ENCODE measurements at regions not wholly inside any gene's neighbourhood (a gene's known extent, or its start where the extent isn't known, plus 50 kb on each side); places are given as distances from the start of the nearest gene placed in this dataset.

DNA sequence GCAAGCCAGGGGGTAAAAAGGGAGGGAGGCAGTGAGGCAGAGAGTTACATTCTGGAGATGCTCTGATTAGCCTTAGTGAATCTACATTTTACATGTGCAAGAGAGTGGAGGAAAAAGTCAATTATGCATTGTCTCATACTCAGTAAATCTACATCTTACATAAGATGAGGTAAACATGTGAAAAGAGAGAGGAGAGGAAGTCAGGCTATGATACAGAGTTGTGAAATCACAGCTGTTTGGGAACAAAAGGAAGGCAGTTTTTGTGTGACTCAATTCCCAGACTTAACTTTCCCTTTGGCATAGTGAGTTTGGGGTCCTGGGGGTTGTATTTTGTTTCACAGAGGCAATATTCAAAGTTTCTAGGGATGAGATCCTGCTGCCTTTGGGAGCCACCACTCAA lies 67.8 kb downstream of the GP2 start:
- DNase-seq = peak; percentile 2 to 24 (median 22)

DNA sequence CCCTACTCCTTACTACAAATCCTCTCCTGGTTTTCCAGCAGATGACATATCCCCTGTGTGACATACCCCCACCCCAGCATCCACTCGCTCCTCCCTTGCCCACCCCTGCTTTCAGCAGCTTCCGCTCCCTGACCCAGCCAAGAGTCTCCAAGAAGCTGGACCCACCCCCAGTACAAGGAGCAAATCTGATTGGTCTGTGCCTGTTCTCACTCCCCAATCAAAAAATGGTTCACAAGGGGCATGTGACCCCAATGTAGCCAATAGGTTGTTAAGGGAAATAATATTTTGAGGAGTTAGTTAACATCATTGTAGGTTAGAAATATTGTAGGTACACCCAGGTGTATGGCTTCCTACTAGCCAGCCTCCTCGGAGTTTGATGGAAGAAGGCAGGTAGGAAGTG lies 70.1 kb downstream of the GP2 start:
- DNase-seq = no peak

DNA sequence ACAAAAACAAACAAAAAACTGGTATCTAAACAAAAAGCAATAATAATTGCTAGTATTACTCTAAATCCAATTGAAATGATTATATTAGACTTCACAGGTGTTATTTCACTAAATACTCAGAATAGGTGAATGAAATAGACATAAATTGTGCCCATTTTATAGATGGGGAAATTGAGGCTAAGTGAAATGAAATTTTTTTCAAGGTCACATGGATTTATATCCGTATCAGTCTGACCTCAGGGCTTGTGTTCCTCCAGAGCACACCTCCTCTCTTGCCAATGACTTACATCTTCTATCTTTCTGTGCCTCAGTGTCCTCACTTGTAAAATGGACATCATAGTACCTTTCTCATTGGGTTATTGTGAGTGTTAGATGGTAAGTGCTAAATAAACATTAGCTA lies 72.3 kb downstream of the GP2 start:
- DNase-seq = no peak

DNA sequence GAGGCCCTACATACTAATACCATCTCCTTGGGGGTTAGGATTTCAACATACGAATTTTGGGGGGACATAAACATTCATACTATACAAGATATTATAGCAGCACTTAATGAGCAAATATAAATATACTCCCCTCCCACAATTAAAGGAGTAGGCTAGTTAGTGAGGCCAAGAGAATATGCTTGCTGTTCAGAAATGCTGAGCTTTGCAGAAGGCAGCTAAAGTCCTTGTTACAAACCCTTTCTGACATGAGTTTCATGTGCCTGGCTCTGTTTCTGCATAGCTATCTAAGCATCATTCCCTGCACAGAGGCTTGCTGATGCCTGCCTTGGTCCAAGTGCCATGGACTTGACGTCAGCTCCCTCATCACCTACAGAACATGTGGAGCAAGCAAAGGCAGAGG lies 73.5 kb downstream of the GP2 start:
- no peak for DNase-seq

DNA sequence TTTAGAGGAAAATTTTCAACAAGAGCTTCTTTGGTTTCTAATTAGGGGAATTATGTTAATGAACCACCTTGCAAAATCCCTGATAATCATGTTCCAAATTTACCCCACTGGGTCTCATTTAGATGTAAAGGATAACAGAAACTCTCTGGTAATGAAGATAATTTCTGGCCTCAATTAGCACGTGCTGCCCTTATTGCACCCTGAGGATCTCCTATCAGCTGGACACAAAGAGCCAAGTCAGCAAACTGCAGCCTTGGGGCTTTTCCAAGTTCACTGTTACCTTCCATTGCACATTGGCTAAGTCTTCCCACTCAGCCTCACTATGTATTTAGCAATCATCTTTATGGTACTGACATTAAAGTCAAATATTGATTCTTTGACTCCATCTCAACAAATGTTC lies 78.1 kb downstream of the GP2 start:
- no peak for DNase-seq

DNA sequence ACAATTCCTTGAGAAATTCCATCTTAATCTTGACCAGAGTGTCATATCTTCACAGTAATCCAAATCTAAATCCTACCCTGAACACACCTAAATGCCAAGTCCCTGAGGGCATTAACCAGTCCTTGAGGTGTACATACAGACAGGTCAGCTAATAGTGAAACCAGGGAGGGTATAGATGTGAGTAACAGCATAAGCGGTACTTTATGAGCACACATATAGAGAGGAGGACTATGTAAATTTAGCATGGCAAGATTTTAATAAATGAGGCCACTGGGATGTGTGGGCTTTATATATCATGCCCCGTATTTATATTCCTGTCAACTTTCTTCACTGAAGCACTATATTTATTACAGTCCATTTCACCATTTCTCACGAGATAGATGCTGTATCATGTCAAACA lies 80.2 kb downstream of the GP2 start:
- DNase-seq = no peak

DNA sequence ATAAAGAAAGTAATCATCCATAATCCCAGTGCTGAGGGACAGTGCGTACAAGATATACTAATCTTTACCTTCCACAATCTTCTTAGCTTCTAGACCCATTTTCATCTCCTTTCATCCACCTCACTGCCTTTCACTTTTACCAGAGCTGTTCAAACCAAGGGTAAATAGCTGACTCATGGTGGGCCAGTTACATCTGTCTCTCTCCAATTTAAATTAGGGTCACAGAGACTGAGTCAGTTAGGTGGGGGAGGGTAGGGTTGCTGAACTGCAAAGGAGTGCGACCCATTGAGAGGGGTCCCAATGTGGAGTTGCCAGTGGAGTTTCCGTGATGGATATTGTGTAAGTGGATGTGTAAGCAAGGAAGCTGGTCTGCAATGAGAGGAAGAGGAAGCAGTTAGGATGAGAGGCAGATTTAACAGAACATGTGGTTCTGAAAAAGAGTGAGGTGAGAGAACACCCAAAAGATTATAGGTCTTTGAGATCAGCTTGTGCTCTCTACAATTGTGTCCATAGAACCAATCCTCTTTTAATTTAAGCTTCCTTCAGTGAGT lies 83.5 kb downstream of the GP2 start:
- DNase-seq = peak in 1 of 3 donors; percentile 5

DNA sequence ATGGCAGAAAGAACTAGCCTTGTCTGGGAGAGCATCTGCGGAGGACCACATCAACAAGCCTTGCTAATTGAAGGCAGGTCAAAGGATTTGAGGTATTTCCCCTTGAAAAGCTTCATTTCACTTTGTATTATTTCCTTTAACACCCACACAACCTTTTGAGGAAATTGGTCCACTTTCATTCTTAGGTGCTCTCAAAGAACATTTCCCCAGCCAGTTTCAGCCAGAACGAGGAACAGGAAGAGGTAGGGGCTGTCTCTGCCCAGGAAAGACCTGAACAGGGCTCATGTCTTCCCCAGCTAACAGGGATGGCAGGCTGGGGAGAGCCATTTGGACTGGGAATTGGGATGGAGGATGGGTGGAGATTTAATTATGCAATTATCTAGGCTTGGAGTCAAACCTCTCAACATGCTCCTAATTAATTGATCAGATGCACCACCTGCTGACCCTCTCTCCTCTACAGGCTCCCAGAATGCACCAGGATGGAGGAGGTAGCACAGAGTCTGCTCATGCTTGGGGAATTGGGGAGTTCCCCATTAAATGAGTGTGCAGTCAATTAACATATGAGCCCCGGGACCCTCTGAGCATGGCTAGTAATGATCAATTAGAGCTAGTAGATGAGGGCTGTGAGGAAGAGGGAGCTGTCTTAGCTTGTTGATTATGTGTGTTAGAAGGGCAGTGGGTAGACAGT lies 84.6 kb downstream of the GP2 start:
- peak in 1 of 3 donors; percentile 7 for DNase-seq

DNA sequence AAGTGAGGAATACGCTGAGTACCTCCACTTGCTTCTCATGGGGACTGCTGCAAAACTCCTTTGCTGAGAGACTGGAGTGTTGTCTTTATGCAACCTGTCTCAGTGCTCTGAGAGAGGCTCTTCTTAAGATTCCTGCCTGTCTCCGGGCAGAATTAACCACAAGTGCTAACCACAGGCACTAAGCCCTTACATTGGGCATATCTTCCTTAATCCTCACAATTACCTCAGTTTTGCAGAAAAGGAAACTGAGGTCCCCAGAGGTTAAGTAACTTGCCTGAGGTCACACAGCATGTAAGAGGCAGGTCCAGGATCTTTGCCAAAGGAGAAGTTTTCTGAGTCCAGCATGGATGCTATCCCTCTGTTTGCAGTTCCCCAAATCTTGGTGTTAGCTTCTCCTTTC lies 86.0 kb downstream of the GP2 start:
- DNase-seq = no peak

DNA sequence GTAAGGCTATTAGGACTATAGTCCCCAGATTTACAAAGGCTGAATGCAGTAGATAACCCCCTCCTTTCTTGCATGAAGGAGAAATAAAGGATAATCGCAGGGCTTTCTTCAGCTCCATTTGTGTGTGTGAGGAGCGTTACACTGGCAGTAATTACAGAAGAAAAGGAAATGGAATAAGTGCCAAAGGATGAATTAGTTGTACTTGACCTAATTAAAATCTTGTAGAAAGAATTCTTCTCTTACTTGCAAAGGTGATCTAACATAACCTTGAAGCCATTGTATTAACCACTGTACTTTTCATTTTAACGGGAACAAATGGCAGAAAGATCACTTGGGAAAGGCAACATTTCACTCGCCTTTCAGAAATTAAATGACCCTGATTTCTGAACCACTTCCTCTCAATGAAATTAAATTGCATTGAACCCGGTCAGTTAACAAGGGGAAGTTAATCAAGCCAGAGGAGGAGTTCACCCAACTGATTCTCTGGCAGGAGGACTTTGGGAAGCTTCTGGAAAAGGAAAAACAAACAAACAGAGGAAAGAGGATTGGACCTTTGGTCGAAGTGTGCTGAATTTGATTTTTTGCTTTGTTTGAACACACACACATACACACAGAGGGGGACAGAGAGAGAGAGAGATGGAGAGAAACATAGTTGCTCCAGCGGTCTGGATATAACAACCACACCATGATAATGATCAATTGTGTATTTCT lies 90.6 kb downstream of the GP2 start:
- DNase-seq = no peak

DNA sequence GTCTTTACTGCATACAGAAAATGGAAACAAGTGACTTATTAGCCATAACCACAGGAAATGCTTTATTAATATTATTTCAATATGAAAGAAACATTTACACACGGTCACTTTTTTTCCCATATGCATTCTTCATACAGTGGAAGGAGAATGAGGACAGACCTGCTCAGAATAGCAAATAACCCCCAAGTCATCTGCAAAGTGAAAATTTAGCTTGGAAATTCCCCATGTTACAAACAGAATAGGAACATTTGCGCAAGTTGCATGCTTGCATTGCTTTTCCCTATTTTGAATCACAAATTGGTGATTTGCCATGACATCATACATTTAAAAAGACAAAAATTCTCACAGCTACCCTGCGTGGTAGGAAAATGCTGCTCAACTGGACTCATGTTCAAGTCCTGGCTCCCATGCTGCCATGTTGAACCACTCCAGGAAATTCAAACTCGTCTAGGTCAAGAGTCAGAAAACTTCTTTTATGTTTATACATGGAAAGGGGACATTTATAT lies 102.0 kb downstream of the GP2 start:
- DNase-seq = peak; percentile 21 to 59 (median 30)

DNA sequence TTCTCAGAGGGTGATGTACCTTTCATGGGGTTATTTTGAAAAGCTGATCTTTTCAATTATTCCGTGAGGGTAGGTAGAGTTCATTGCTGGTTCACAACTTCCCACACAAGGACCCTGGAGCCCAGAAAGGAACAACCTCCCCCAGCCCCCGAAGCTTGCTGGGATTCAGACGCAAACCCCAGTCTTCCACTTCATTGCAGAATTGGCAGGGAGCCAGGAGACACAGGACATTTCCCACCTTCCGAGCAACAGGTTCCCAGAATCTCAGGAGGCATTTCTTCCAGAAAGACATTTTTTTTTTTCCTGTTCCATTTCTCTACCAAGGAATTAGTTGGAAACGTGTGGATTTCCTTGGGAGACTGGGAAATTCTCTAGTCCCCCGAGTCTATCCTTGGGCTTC lies 106.1 kb downstream of the GP2 start:
- DNase-seq = no peak

DNA sequence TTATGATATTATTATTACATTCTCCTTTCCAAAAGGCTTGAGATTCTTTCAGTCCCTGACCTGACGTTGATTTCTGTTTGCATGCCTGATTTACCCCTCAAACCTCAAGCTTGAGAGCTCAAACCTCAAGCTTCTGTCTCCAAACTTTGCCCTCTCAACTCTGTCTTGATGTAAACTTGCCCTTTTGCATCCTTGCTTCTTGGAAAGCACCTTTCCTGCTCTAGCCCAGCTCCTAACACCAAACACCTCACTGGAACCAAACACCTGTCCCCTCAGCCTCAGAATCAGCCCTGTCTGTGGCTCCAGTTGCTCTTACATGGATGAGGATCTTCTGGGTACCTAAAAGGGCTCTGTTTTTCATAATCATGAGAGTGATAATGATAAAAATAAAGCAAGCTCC lies 109.2 kb downstream of the GP2 start:
- DNase-seq = no peak

DNA sequence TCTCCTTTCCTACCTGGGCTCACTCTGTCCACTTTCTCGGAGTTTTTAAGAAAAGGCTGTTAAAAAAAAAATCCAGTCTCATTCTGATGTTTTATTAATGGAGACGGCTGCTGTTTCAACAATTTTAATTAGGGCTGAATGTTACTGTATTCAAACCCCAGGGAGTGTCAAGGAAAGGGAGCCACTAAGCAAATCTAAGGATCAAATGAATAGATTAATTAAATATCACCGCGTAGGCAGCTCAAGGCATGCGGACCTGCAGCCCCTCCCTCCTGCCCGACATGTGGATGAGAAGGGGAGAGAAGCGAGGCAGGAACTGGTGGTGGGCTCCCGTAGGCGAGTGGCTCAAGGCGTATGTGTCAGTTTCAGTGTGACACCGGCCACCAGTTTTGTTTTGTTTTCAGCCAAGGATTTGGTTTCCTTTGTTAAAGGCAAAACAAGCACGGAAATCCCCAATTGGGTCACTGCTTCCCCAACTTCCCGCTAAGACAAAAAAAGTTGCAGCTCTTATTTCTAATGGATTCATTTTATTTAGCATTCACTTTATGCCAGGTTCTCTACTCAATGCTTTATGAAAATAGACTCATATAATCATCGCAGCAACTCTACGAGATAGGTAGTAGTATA lies 110.6 kb downstream of the GP2 start:
- peak; percentile 47 to 70 (median 58) for DNase-seq

DNA sequence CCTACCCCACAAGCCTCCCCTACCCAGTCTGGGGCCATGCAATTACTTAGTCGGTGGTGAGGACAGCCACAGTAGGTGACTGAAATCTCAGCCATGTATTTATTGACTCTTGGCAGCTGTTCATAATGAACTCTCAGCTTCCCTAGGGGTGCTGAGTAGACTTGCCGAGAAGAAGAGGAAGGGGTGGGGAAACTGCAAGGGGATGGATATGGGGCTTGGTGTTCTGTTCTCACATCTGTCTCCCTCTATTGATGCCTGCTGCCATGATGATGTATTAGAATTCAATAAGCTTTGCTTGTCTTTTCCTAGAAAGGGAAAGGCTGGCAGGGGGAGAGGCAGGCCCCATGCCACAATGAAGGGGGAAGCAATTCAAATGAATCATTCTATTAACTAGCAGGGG lies 112.9 kb downstream of the GP2 start:
- DNase-seq = no peak

DNA sequence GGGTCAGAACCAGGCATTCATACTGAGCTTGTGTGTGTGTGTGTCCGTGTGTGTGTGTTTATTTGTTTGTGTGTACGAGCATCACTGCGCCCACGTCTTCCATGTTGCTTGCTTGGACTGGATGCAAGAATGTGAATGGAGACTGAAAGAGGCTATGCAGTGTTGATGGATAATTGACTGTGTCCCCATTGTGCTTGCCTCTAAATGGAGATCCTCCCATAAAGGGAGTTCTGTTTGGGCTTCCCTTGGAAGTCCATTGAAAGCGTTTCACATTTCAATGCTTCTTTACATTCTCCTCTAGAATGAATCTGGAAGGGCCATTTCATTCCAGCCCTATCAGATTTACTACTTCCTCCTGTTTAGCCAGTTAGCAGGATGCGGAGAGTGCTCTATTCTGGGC lies 124.0 kb downstream of the GP2 start:
- DNase-seq = no peak

DNA sequence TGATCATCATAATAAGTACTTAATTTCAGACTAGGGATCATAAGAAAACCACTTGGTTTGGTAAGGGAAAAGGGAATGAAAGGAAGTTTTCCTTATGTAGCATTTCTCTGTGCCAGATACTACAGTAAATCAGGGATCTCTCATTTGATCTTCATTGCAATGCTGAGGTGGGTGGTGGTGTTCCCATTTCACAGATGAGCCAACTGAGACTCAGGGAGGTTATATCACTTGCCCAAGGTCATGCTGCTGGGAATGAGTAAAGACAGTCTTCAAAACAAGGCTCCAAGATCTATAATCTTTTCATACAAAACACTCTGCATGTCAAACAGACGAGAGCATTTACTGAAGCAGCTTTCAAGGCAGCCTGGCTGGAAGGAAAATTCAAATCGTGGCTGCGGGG lies 124.6 kb downstream of the GP2 start:
- no peak for DNase-seq

DNA sequence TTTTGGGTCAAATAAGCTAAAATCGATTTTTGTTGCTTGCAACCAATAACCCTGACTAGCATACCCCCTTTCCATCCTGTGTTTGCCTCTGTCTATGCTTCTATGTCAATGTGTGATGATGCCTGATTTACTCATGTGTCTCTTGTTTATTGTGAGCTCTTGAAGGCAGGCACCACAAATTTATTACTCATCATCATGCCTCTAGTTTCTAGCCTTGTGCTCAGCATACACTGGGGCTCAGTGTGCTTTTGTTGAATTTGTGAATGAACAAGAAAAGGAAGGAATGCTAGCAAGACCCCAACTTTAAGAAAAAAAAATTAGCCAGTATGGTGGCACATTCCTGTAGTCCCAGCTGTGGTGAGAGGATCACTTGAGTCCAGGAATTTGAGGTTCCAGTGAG lies 119.1 kb upstream of the GPR139 start:
- DNase-seq = no peak

DNA sequence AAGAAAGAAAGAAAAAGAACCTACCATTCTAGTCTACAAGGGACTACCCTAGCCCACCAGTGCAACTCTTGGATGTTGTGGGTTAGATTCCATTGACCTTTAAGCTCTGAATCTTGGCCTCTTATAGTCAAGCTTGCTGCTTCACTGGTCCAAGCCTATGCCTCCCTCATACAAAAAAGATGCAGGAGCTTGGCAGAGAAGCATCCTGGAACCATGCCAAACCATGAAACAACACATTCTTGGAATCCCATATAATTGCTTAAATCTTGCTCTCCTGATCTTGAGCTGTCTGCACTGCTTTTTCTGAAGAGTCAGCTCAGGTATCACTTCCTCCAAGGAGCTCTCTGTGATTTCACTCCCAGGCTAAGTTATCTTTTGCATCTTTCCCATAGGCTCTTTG lies 117.9 kb upstream of the GPR139 start:
- no peak for DNase-seq

DNA sequence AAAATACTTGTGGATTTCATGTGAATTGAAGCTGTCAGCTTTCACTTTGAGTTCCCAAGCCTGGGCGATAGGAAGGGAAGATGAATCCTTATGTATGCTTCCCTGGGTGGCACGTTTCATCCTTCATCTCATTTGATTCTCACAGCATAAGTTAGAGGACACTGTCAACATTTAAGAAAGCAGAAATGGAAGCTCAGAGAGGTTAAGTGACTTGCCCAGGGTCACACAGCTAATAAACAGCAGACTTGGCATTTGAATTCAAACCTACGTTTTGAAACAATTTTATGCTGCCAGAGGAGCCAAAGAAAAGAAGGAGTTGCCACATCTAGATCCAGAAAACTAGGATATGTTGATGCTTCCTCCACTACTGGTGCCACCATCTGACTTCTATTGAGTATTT lies 108.3 kb upstream of the GPR139 start:
- no peak for DNase-seq

DNA sequence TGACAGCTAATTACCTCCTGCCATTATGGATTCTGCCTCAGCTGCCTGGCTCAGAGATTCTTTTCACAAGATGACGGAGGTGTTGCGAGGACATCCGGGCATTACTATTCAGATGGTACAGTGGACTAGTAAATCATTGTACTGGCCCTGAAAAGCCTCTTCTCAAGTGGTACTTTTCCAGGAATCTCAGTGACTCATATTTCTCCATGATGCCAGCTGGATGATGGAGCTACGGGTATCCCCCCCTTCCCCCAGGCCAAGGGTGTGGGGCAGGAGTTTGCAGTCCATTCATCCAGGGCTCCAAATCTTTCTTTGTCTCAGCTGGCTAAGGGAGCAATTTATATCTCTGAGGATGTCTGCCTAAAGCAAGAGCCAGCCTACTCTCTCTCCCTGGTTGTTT lies 107.7 kb upstream of the GPR139 start:
- no peak for DNase-seq

DNA sequence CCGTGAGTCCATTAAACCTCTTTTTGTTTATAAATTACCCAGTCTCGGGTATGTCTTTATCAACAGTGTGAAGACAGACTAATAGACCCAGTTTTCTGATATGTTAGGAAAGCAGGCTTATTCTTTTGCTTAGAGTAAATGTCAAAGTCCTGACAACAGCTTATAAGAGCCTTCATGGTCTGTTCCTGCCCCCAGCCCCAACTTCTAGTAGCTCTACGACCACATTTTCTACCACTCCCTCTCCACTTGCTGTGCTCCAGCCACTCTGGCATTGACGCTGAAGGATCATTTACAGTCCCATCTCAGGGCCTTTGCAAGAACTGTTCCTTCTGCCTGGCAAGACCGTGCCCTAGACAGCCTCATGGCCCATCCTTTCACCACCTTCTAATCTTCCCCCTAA lies 104.6 kb upstream of the GPR139 start:
- no peak for DNase-seq

DNA sequence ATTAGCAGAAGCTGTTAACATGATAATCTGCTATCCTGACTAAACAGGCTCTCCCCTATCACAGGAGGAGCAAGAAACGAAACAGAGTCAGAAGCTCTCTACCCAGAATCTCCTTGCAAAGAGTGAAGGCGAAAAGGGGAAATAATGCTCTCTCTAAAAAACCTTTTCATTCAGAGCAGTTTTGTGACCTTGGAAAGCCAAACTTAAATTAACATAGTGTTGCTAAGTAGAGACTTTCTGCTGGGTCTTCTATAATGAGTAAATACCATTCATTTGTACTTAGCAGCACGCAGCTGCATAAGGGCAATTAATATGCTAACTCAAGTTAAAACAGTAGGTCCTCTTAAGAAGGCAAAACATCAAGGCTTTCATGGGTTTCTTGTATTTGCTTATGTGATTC lies 101.7 kb upstream of the GPR139 start:
- no peak for DNase-seq

DNA sequence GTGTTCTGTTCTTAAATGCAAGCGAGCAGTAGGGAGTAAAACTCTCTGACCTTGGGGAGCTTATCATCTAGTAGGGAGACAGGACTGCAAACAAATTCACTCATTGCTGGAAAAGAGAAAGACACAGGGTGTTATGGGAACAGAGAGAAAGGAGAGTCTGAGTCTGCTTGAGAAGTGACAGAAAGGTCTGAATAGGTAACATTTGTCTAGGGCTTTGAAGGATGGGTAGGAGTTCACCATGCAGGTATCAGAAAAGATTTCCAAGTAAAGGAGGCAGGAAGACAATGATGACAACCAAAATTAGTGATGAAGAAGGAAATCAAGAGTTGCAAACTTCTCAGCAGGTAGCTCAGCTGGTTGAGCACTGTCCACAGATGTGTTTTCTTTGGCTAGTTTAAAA lies 93.6 kb upstream of the GPR139 start:
- no peak for DNase-seq
